GM12865 (cell line): ENCODE measurements at regions not wholly inside any gene's neighbourhood (a gene's known extent, or its start where the extent isn't known, plus 50 kb on each side); places are given as distances from the start of the nearest gene placed in this dataset.

ENCODE experiments used
- DNase-seq: peaks from one replicate; pipeline ENCODE4 v3.0.0; 2010; ENCODE audit warnings: low read depth
- H3K4me3 ChIP-seq: 2 replicates; pipeline ENCODE4 v1.5.1; 2011; ENCODE audit warnings: mild to moderate bottlenecking, low read depth, low read length, control low read depth
- CTCF ChIP-seq: IDR thresholded peaks from 2 replicates; pipeline ENCODE4 v1.5.1; 2011; ENCODE audit warnings: low read length, control low read depth, low read depth, inconsistent platforms; ENCODE audit not compliant: insufficient read depth; ENCODE audit errors: missing control alignments

- DNase-seq, result no peak
- H3K4me3 ChIP-seq, result no peak overlapping the region
- TF ChIP-seq CTCF, result no peak
These were observed 192.4 kb upstream of the NEIL3 start for GRCh38 chr4:177117256-177117655.

DNA sequence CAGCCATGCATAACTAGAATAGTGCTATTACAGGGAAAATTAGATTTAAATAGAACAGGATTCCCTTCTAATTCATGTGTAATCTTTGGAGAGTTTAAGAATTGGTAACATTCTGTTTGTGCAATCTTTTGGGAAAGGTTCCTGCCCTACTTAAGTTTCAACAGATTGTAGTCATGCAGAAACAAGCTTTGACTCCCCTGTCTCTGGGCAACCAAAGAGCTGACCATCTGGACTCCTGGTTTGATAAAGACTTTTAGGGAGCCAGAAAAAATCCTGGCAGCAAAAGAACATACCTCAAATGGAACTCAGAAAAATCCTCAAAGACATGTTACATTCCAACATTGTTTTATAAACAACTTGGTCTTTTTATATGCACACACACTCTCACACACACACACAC is 191.1 kb upstream of the NEIL3 start:
- no peak for DNase-seq
- no peak overlapping the region for H3K4me3 ChIP-seq
- TF ChIP-seq CTCF, result no peak

DNA sequence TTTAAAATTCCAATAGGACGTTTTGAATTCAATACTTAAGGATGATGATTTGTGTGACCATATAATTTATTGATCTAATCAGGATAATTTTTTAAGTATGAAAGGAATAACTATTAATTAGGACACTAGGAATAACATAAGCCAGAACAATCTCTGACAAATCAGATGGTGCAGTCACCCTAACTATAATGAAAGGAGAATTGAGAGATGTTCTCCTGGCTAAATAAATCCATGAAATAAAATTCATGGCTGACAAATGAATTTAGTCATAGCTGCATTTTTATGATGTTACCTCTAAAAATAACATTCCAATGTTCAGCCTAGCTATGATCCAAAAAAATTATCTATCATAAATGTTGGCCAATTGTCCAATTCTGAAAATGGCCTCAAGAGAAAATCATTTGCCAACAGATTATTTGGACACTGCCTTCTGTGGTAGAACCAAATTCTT is 190.6 kb upstream of the NEIL3 start:
- no peak overlapping the region for H3K4me3 ChIP-seq
- no peak for TF ChIP-seq CTCF
- DNase-seq, result no peak

DNA sequence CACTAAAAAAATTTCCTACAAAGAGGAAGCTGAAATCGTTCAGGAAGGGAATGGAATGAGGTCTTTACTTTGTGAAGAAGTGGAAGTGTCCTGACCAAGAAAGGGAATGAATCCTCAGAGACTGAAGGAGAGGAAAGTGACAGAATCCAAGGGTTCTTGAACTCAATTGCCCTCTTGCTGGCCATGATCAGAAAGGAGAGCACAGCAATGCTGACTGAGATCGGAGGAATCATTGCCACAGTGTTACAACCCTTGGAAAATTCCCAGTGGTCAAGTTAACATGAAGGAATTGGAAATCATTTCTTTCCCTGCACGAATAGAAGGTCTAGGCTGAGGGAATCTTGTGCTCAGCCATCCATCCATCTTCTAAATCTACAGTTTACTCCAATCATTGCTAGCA is 190.0 kb upstream of the NEIL3 start:
- DNase-seq, result no peak
- H3K4me3 ChIP-seq, result no peak overlapping the region
- no peak for TF ChIP-seq CTCF

GRCh38 chr4:177123811-177124210 is 185.9 kb upstream of the NEIL3 start:
- no peak overlapping the region for H3K4me3 ChIP-seq
- no peak for TF ChIP-seq CTCF
- DNase-seq, result no peak

GRCh38 chr4:177124349-177125064 is 185.2 kb upstream of the NEIL3 start:
- H3K4me3 ChIP-seq, result no peak overlapping the region
- no peak for DNase-seq
- TF ChIP-seq CTCF, result no peak

DNA sequence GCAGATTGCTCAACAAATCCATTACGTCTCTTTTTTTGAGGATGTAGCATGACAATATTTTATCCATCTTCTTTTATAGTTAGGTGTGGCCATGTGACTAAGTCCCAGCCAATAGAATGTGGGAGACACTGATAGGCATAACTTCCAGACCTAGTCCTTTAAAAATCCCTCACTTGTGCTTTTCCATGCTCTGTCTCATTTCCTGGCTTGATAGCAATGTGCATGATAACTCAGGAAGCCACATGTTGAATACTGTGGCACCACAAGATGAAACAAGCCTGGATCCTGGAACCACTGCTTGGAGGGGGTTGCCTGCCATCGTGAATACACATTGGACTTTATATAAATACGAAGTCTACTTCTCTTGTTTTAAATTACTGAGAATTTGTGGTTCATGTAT is 184.0 kb upstream of the NEIL3 start:
- TF ChIP-seq CTCF, result no peak
- no peak for DNase-seq

More for the DNA sequence above, 184.0 kb upstream of the NEIL3 start:
- H3K4me3 ChIP-seq, result no peak overlapping the region
